HG02678 (cell line): ENCODE measurements at regions not wholly inside any gene's neighbourhood (a gene's known extent, or its start where the extent isn't known, plus 50 kb on each side); places are given as distances from the start of the nearest gene placed in this dataset.
"Not testable (repeated sequence)": the region's sequence is repeated elsewhere in the genome, so short reads cannot be mapped to it uniquely, and the experiment has no call there.

ENCODE experiments used
- ATAC-seq: cut with Tn5 transposase; IDR thresholded peaks from one replicate; pipeline ENCODE4 v1.9.1; 2021; ENCODE audit warnings: mild to moderate bottlenecking, moderate library complexity; ENCODE audit not compliant: unreplicated experiment

DNA sequence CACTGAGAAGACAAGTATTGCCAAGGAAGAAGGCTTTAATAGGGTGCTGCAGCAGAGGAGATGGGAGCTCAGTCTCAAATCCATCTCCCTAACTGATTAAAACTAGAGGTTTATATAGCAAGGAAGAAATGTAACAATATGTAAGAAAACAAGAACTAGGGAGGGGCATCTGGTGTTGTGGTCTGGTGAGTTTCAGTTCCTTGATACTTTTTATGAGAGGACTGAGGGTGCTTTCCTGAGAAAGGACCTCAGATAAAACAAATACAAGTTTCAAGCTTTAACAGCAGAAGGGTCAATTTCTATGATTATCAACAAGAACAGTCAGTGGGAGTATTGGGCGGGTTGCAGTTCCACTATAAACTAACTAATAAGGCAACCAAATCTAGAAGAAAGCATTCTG, 1967.5 kb downstream of the SUCLG1 start:
- ATAC-seq = no peak

DNA sequence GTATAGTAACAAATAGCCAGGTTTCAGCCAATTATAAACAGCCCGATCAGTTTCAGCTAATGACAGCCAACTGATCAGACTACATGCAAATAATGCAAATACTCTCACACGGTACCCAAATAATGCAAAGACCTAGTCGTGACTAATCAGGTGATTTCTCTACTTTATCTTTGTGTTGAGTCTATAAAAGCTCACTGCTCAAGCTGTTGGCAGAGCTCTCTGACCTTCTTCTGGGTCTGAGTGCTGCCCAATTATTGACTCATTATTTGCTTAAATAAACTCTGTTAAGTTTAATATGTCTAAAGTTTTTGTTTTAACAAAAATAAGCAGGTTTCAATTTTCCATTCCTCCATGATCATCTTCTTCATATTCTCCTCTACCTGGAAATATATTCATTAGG, 1971.7 kb downstream of the SUCLG1 start:
- ATAC-seq = no peak

DNA sequence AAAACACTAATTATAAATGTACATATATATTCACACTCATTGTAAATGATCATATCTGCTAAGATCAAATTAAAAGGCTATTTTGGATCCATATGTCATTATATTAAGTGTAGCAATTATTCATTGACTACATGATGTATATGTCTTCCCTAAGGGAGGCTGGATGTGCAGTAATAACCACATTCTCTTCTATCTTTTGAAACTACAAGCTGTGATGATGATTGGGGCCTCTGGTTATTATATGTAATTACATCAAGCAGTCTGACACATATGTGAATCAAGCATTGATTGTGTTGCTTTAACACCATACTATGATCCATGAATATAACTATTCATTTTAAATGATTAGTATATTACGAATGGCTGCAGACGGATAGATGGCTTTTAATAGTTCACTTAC, 1973.4 kb downstream of the SUCLG1 start:
- no peak for ATAC-seq

DNA sequence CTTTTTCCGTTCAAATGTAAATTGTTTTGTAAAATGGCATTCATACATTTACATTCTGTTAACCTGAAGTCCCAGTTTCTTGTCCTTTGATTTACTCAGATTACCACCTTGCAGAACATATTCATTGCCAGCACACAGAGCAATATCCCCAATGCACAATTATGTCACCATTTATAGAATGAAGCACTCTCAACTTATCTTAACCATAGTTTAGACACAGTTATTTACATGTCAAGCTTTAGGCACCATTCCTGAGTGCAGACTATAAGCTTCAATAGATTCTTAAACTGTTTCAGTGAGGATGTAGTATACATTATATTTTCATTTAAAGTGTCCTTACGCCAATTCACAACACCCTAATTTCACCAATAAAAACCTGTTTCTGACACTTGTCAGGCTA, 1977.9 kb downstream of the SUCLG1 start:
- no peak for ATAC-seq

DNA sequence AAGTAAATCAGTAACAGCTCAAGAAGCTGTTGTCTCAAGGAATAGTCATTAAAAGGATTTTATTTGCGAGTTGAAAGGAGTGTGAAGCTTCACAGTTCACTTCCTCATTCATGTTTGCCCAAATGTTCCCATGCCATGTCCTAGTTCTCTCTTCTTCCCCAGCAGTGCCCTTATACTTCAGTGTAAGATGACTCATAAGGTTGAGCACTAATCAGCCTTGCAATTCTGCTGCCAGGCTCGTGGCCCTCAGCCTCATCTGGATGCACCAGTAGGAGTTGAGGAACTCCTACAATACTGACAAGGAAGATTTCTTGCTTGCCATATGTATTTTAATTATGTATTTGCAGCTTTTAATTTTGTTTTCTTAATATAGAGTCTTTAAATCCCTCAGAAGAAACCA, 1980.4 kb downstream of the SUCLG1 start:
- ATAC-seq = no peak

DNA sequence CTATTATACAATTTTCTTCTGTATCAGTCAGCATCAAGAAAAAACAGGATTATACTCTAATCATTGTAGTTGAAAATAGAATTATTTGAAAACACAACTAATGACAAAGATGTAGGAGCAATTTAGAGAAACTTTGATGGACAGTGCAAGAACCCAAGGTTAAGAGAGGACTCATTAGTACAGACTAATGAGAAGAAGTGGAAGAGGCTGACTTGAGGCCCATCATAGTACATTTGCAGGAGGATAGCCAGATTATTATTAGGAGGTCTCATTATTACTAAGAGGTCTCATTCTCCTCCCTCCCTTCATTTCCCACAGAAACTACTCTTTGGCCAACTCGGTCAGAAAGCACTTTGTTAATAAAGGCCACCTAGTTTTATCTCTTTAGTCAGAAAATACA, 1983.0 kb downstream of the SUCLG1 start:
- no peak for ATAC-seq

DNA sequence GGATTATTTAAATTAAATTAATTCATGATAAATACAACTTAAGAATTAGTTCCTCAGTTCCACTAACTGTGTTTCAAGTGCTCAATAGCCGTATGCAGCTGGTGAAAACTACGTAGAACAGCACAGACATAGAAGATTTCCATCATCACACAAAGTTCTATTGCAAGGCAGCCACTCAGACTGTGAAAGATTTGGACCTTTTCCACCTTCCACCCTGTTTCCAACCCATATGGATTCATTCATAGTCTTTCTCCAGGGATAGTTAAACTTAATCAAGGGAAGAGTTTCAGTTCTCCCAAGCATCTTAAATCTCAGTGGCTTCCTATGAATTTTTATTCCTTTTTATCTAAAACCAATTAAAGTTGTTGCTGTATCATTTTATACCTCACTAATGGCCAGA, 2030.8 kb downstream of the SUCLG1 start:
- no peak for ATAC-seq

DNA sequence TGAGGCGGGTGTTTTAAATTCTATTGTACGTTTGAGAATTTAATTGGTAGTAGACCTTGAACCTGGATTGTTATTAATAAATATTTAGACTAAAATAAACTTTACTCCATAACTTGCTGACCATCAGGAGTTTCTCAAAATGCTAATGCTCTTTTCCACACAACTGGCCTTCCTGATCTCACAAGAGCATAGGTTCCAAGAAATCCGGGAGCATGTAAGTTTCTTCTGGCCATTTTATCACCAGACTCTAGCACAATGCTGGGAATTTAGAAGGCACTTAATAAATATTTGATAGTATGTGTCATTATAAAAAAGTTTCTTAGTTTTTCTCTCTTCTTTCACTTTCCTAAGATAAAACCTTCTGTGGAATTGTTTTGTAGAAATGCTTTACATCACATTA, 2047.1 kb downstream of the SUCLG1 start:
- no peak for ATAC-seq

DNA sequence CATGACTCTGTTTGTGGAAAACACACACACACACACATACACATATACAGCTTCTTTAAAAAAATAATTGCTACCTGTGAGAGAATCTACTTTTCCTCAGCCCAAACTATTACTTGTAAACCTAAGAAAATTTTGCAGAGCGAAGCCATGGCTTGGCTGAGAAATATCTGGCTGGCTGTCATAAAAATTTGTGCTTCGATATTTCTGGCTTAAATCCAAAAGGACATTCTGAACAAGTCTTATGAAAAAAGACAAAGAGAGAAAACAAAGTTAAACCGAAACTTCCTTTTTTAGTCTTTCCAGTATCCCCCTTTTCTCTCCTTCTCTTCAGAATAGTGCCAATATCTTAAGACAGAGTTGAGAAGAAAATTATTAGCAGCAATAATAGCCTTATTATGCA, 2048.0 kb downstream of the SUCLG1 start:
- no peak for ATAC-seq

DNA sequence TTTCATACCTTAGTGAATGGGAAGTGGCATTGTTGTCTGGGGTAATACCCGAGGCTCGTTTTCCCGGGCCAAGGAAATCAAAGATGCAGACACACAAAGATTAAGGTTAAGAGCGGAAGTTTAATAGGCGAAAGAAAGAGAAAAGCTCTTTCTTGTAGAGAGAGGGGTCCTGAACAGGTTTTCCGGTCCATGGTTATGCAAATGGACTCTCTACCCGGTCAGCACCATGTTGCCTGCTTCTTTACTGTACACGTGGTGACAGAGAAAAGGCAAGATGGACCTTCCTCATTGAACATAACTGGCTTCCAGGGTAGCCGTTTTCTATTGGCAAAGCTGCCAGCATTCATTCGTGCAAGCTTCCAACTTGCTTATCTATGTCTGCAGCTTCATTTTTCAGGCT, 2063.5 kb downstream of the SUCLG1 start:
- no peak for ATAC-seq

DNA sequence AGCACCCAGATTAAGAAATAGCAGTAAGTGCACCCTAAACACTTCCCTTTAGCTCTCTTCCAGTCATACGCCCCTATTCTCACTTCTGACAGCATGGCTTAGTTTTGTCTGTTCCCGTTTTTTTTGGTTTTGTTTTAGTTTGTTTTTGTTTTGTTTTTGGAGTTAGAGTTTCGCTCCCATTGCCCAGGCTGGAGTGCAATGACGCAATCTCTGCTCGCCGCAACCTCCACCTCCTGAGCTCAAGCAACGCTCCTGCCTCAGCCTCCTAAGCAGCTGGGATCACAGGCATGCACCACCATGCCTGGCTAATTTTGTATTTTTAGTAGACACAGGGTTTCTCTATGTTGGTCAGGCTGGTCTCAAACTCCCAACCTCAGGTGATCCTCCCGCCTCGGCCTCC, 2067.7 kb downstream of the SUCLG1 start:
- ATAC-seq = no peak

DNA sequence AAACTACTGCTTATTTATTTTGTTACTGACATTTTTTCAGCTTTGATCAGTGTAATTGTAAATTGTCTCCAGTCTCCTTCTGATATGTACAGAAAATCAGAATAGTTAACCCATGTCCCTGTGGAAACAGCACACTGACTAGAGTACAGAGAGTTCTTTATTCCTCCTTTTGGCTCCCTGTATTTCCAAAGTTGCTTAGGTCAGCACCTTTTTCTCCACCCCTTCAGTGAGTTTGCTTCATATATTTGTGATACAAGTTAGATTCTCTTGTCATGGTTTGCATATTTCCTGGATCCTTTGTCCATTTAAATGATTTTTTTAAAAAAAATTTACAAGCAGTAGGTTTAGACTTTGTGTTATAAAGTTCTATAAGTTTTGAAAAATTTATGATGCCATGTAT, 2051.1 kb upstream of the LRRTM1 start:
- no peak for ATAC-seq

DNA sequence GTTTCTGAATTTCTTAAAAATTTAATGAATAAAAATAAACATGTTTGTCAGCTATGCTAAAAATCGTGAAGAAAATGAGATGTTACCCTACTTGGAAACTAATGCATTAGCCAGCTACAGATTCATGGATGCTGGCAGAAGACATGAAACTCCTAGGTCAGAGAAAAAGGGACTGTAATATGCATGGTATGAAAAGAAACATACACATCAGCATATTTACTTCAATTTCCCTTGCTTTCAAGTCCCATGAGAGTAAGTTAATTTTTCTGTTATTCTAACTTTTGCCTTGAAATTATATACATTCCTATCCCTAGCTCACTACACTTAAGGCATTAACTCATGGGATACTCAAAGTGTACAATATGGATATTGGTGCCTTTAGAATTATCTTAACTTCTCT, 2041.4 kb upstream of the LRRTM1 start:
- ATAC-seq = no peak

DNA sequence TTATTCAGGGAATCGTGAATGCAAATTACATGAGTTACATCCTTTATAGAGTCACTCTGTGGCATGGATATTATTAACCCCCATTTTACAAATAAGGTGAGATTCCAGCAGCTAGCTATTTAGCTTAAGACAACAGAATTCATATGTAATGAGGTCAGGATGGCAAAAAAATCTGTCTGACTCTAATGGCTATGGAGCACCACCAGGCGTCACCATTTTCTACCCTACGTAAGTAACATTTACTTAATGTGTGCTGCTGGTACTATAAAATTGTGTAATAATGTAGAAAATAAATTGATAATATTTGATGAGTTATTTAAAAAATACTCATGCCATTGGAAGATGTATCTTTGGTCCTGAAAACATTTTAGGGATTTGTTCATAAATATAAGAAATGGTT, 2040.1 kb upstream of the LRRTM1 start:
- no peak for ATAC-seq

DNA sequence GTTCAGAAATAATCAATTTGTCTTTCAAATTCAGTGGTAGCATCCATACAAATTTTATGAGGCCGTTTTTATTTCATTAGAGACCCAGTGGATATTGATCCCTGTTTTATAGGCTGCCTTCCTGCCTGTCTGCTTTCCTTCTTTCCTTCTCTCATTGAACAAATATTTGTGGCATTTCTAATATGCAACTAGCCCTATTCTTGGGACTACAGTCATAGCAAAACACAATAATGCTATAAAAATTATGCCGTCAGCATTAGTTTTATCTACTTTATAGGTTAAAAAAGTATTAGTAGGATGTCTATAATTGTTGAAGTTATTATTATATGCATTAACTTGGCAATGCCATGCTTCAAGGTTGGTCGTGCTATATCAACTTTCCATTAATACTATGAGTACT, 2037.8 kb upstream of the LRRTM1 start:
- ATAC-seq = no peak

DNA sequence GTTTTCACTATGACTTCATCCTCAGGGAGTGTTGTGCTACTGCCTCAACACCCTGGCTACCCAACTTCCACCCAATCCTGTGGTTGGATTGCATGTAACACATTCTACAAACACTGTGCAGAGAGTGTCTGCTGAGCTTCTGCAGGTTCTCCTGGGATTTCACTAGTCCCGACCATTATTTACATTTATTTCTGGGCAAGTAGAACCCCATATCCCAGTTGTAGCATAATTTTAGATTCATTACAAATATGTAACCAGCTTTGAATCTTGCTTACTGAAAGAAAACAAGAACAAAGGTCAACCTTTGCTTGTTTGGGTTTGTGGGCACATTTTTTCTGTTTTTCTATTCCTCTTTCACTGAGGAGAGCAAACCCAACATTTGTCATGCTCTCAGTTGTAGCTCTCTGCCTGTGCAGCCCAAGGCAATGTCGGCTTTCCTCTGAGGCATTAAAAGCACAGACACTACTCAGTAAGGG, 2036.1 kb upstream of the LRRTM1 start:
- no peak for ATAC-seq

DNA sequence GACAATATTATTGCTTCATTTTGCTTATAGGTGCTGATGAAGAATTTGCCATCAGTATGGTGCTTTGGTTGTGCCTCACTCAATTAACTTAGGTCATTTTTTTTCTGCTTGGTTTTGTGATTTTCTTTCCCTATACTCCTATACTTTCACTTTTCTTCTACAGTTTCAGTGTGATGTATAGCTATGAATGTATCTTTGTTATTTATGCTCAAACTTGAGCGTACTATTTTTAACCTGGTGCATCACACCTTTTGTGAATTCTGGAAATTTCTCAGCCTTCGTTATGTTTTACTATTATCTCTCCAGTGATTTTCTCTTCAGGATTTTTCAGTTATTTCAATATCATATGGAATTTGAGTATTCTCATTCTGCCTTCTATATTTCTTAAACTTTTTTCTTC, 2035.3 kb upstream of the LRRTM1 start:
- no peak for ATAC-seq

DNA sequence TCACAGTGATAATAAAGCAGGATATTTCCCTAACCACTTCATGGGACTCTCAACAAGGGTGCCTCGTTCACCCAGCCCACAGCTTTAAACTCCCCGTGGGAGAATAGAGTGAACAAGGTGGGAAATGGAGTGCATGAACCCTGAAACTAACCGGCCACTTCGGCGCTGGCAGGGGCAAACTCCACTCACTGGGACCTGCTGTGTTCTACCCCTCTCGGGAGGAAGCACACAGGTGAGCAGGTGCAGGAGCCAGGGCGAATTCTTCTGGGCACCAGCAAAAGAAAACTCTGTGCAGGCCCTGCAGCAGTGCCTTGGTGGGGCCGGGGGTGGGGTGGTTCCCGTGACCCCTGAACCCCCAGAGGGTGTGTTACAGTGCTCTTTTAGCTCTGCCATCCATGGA, 2029.1 kb upstream of the LRRTM1 start:
- ATAC-seq = no peak

DNA sequence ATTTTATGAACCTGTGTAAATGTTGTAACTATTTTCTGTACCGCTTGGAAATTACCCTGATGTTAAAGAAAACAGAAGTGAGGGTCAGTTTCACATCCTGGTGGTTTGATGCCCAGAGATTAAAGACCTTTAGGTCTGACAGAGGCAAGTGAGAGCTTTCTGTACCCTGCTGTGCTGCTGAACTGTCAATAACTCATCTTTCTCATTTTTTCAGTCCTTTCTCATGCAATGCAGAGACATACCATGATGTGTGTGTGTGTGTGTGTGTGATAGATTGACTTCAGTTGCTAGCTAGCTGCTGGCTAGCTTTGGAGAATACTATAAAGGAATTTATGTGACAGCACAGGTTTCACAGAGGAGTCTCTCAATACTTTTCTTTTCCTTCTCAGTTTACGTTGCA, 2025.6 kb upstream of the LRRTM1 start:
- no peak for ATAC-seq

DNA sequence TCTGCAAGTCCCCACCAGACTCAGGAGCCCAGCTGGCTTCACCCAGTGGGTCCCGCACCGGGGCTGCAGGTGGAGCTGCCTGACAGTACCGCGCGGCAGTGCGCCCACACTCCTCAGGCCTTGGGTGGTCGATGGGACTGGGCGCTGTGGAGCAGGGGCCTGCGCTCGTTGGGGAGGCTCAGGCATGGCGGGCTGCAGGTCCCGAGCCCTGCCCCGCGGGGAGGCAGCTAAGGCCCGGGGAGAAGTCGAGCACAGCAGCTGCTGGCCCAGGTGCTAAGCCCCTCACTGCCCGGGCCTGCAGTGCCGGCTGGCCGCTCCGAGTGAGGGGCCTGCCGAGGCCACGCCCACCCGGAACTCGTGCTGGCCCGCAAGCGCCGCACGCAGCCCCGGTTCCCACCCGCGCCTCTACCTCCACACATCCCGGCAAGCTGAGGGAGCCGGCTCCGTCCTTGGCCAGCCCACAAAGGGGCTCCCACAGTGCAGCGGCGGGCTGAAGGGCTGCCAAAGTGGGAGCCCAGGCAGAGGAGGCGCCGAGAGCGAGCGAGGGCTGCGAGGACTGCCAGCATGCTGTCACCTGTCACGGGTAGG, 2021.7 kb upstream of the LRRTM1 start:
- not testable (repeated sequence) for ATAC-seq

DNA sequence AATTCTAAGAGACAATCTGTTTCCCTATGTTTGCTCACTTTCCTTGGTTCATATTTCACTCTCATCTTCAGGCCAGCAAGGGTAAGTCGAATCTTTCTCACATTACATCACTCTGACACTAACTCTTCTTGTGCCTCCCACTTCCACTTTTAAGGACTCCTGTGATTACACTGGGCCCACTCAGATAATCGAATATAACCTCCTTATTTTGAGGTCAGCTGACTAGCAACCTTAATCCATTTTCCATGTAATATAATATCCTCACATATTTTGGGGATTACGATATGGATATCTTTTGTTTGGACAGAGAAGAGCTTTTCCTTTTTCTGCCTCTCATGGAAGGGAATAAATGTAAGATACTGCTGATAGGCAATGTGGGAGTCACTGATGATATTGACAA, 2015.7 kb upstream of the LRRTM1 start:
- ATAC-seq = no peak

DNA sequence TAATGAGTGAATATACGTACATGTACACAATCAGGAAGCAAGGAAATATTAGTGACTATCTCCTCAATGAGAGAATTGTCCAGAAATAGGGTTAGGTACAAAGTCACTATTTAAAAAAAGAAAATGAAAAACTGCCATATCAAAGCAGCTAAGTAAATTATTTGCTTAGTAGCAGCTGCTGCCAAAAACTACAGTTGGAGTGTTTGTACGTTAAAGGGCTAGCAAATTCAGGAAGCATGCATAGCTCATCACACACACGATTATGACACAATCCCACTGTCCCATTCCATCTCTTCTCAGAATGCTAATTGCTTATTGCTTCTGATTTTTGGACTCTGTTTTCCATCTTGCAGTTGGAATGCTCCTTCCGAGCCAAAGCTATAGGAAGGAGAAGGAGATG, 2012.5 kb upstream of the LRRTM1 start:
- no peak for ATAC-seq

DNA sequence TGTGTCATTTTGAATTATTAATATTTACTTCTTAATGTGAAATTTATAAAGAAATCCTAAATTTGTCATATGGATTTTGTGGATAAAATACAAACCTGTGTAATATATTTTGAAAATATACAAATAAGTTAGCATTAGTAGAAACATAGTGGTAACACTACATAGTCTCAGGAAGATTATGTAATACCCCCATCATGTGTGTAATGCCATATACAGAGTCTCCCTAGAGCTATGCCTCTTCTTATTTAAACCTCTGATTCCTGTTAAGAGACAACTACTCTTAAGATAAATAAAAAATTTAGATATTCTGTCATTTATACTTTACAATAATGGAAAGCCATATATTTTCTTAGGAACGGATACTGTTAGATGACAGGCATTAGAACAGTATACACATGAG, 2012.0 kb upstream of the LRRTM1 start:
- ATAC-seq = no peak
